Progenitor cell of endocrine pancreas (in vitro differentiated cells): ENCODE measurements at regions not wholly inside any gene's neighbourhood (a gene's known extent, or its start where the extent isn't known, plus 50 kb on each side); places are given as distances from the start of the nearest gene placed in this dataset.

Experiments
- DNase-seq: peaks from one replicate; pipeline ENCODE4 v3.0.0; 2021; ENCODE audit warnings: low spot score; ENCODE audit not compliant: unreplicated experiment
- H3K27ac Mint-ChIP-seq: 2 replicates; pipeline ENCODE4 v1.8.0; 2021; ENCODE audit warnings: mild to moderate bottlenecking, moderate library complexity, mixed read lengths
- H3K27me3 Mint-ChIP-seq: 2 replicates; pipeline ENCODE4 v1.8.0; 2021; ENCODE audit warnings: mixed read lengths
- H3K36me3 Mint-ChIP-seq: 2 replicates; pipeline ENCODE4 v1.8.0; 2022; ENCODE audit warnings: mixed read lengths; ENCODE audit not compliant: insufficient read depth
- H3K4me1 Mint-ChIP-seq: 2 replicates; pipeline ENCODE4 v1.8.0; 2021; ENCODE audit warnings: low read depth, mixed read lengths
- H3K4me3 Mint-ChIP-seq: 2 replicates; pipeline ENCODE4 v1.8.0; 2021; ENCODE audit warnings: low read depth, mild to moderate bottlenecking, moderate library complexity, mixed read lengths
- H3K9me3 Mint-ChIP-seq: 2 replicates; pipeline ENCODE4 v1.8.0; 2021; ENCODE audit warnings: low read depth, mixed read lengths
- TF ChIP-seq, protein P1 (sequence below): fragments of 200-600 bp; sonication (generic); IDR thresholded peaks from one replicate; pipeline ENCODE4 v1.5.0; 2021; ENCODE audit warnings: antibody characterized with exemption, mild to moderate bottlenecking; ENCODE audit not compliant: unreplicated experiment

DNA sequence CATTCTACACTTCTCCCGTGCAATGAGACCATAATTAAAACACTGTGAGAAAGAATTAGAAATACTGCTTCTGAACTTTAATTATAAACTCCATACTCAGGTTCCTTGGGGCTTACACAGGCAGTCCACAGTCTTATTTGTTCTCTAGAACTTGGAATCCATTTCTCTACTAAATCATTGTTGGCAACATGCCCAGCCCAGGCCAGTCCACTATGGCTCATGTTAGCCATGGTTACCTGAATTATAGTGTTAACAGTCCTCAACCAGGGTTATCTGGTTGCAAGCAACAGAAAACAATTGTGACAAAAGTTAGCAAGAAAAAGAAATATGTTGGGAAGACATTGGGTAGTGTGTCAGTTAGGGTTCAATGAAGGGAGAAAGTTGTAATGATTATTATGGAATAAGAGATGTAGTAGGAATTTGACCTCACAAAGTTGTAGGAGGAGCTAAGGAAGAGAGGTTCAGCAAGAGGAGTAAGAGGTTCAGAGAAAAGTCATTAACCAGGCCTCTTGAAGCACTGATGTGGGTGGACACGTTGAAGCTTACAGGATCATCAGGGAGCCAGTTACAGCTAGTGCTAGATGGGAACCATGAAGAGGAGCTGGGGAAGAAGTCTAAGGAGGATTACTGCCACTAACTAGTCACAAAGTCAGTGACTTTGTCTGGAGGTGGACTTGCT lies 120.2 kb upstream of the ADRA1D start:
- DNase-seq = no peak
- no peak overlapping the region for H3K27ac Mint-ChIP-seq
- peaks cover 10% of the 10 kb centered on the region for H3K9me3 Mint-ChIP-seq
- TF ChIP-seq, protein P1, sequence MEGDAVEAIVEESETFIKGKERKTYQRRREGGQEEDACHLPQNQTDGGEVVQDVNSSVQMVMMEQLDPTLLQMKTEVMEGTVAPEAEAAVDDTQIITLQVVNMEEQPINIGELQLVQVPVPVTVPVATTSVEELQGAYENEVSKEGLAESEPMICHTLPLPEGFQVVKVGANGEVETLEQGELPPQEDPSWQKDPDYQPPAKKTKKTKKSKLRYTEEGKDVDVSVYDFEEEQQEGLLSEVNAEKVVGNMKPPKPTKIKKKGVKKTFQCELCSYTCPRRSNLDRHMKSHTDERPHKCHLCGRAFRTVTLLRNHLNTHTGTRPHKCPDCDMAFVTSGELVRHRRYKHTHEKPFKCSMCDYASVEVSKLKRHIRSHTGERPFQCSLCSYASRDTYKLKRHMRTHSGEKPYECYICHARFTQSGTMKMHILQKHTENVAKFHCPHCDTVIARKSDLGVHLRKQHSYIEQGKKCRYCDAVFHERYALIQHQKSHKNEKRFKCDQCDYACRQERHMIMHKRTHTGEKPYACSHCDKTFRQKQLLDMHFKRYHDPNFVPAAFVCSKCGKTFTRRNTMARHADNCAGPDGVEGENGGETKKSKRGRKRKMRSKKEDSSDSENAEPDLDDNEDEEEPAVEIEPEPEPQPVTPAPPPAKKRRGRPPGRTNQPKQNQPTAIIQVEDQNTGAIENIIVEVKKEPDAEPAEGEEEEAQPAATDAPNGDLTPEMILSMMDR = no peak
- H3K36me3 Mint-ChIP-seq = no peaks in the 10 kb centered on the region
- H3K4me3 Mint-ChIP-seq = no peak overlapping the region
- H3K27me3 Mint-ChIP-seq = no peaks in the 10 kb centered on the region
- H3K4me1 Mint-ChIP-seq = no peaks in the 10 kb centered on the region

DNA sequence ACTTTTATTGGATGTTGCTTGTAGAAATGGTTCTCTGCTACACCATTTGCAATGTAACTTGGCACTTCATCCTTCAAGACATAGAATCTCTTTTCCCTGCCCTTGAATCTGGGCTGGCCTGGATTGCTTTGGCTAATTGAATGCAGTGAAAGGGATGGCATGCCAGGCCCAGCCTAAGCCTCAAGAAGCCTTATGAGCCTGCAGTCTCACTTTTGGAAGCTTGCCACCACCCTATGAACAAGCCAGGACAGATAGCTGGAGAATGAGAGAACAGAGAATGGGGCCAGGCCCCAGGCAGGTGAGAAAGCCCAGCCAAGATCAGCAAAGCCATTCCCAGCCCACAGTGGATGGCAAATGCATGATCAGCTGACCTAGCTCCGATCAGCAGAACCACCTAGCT lies 117.0 kb upstream of the ADRA1D start:
- no peaks in the 10 kb centered on the region for H3K4me1 Mint-ChIP-seq
- TF ChIP-seq, protein P1 = no peak

DNA sequence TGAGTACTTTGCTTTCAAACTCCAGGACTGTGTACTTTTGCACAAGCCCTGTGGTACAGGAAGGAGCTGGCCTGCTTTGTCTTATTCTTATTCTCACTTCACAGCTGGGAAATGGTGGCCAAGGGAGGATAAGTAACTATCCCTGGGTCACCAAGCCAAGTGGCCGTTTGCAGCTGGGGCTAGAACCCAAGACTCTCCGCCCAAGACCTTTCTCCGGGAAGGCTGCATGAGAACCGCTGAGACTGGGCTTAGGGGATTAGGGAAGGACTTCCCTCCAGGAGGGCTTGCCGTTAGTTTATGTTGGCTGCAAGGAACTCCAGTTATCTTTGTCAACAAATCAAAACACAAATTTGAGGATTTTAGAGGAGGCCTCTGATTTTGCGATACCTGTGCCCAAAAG lies 109.5 kb upstream of the ADRA1D start:
- no peak overlapping the region for H3K27ac Mint-ChIP-seq
- TF ChIP-seq, protein P1 = no peak
- no peak overlapping the region for H3K4me3 Mint-ChIP-seq

More for the DNA sequence above, 117.0 kb upstream of the ADRA1D start:
- H3K36me3 Mint-ChIP-seq = no peaks in the 10 kb centered on the region
- no peak overlapping the region for H3K4me3 Mint-ChIP-seq
- H3K9me3 Mint-ChIP-seq = peaks cover 10% of the 10 kb centered on the region
- H3K27ac Mint-ChIP-seq = no peak overlapping the region
- H3K27me3 Mint-ChIP-seq = peaks cover 2% of the 10 kb centered on the region
- DNase-seq = no peak

DNA sequence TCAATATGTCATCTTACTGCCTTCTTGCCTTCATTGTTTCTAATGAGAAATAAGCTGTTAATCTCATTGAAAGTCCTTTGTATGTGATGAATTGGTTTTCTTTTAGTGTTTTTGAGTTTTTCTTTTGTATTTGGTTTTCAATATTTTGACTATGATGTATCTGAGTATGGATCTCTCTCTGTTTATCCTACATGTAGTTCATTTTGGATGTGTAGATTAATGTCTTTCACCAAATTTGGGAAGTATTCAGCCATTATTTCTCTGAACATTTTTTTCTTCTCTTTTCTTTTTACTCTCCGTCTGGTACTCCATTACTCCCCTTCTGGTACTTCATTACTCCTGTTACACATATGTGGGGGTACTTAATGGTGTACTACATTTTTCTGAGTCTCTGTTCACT lies 103.3 kb upstream of the ADRA1D start:
- Mint-ChIP-seq H3K27me3 (peaks cover 7% of the 10 kb centered on the region), H3K36me3 (no peaks in the 10 kb centered on the region), H3K27ac (no peak overlapping the region), H3K4me1 (no peaks in the 10 kb centered on the region), H3K4me3 (no peak overlapping the region), H3K9me3 (peaks cover 6% of the 10 kb centered on the region)
- DNase-seq = no peak
- TF ChIP-seq, protein P1 = no peak

More for the DNA sequence above, 109.5 kb upstream of the ADRA1D start:
- peaks cover 9% of the 10 kb centered on the region for H3K27me3 Mint-ChIP-seq
- no peaks in the 10 kb centered on the region for H3K9me3 Mint-ChIP-seq
- H3K4me1 Mint-ChIP-seq = no peaks in the 10 kb centered on the region
- no peak for DNase-seq
- H3K36me3 Mint-ChIP-seq = no peaks in the 10 kb centered on the region

DNA sequence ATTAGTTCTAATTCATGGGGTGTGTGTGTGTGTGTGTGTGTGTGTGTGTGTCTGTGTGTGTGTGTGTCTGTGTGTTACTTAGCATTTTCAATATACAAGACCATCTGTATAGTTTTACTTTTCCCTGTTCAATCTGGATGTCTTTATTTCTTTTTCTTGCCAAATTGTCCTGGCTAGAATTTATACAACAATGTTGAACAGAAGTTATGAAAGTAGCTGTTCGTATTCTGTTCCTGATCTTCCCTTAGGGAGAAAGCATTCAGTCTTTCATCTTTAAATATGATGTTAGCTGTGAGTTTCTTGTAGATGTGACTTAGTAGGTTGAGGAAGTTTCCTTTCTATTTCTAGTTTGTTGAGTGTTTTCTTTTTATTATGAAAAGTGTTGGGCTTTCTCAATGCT lies 101.0 kb upstream of the ADRA1D start:
- DNase-seq = no peak
- H3K27me3 Mint-ChIP-seq = peaks cover 2% of the 10 kb centered on the region
- no peaks in the 10 kb centered on the region for H3K36me3 Mint-ChIP-seq
- no peaks in the 10 kb centered on the region for H3K4me1 Mint-ChIP-seq
- H3K4me3 Mint-ChIP-seq = no peak overlapping the region
- peaks cover 10% of the 10 kb centered on the region for H3K9me3 Mint-ChIP-seq
- TF ChIP-seq, protein P1 = no peak
- H3K27ac Mint-ChIP-seq = no peak overlapping the region
